ENCODE measurements at regions not wholly inside any gene's neighbourhood (a gene's known extent, or its start where the extent isn't known, plus 50 kb on each side); places are given as distances from the start of the nearest gene placed in this dataset.

DNA sequence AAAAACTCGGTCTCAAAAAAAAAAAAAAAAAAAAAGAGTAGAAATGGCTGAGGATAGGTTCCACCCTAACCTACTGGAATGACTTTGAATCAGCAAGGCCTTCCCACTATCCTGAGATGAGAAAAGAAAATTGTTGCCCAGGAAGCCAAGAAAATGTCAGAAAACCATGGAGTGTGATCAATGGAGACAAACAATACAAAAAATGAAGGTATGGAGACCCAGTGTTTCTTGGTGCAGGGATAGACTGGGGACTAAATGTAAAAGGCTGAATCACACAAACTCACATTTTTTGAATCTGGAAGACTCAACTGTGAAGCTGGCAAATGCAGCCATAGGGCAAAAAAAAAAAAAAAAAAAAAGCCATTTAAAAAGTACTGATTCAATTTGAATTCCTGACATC lies 364.3 kb upstream of the ANKRD30A start:
- H3K9ac ChIP-seq (ENCODE audit: control insufficient read depth, insufficient read depth, low read length): no peak overlapping the region
- ChIA-PET RAD21 (ENCODE audit: unreplicated experiment) (no interaction called here), CTCF (no interaction called here), POLR2A (no interaction called here), SMC1A (ENCODE audit: uncharacterized antibody, unreplicated experiment) (no interaction called here)
- no TSS peak for BruUV-seq (replicated peaks)
- no peak for TF ChIP-seq SIN3A (IDR thresholded peaks at IDR 0.05; ENCODE audit: low read depth, low read length)
- no peak overlapping the region for H2AFZ ChIP-seq (ENCODE audit: control insufficient read depth, low read depth, low read length)
- H3K27me3 ChIP-seq (replicated peaks in 1 of 2; ENCODE audit: control insufficient read depth in 2 of 2, insufficient read depth in 2 of 2, low read length in 1 of 2): no peaks in the 10 kb centered on the region
- ATAC-seq: no peak
- H3K4me2 ChIP-seq (ENCODE audit: control insufficient read depth, insufficient read depth): no peak overlapping the region
- no peak for DNase-seq (ENCODE audit: low read depth, low spot score)
- FAIRE-seq: no peak
- H3K27ac ChIP-seq (ENCODE audit: control insufficient read depth, insufficient read depth): no peak overlapping the region
- H3K36me3 ChIP-seq (ENCODE audit: control insufficient read depth in 2 of 2, insufficient read depth in 2 of 2, low read length in 1 of 2): no peaks in the 10 kb centered on the region
- H4K20me1 ChIP-seq (ENCODE audit: control insufficient read depth, insufficient read depth): no peaks in the 10 kb centered on the region
- H3K4me1 ChIP-seq (ENCODE audit: control insufficient read depth, insufficient read depth, low read length): no peaks in the 10 kb centered on the region
- H3K4me3 ChIP-seq: no peak overlapping the region
- no peaks in the 10 kb centered on the region for H3K79me2 ChIP-seq (ENCODE audit: control insufficient read depth, insufficient read depth, low read length)
- intact Hi-C loops (cut with micrococcal nuclease; ENCODE audit: unreplicated experiment): no loop called here
- no peaks in the 10 kb centered on the region for H3K9me3 ChIP-seq (replicated peaks; ENCODE audit: control insufficient read depth, insufficient read depth, low read length)
- 20% methylated on average over 1 of the region's 1 CpG for WGBS (ENCODE audit: insufficient coverage, insufficient replicate concordance, low lambda C conversion rate, missing lambda C conversion rate)
- in situ Hi-C loops (cut with MboI): no loop called here

- no peaks in the 10 kb centered on the region for H3K79me2 ChIP-seq (ENCODE audit: control insufficient read depth, insufficient read depth, low read length)
- 11% methylated on average over 3 of the region's 3 CpGs for WGBS (ENCODE audit: insufficient coverage, insufficient replicate concordance, low lambda C conversion rate, missing lambda C conversion rate)
- no peak overlapping the region for H3K9ac ChIP-seq (ENCODE audit: control insufficient read depth, insufficient read depth, low read length)
- no peaks in the 10 kb centered on the region for H3K9me3 ChIP-seq (replicated peaks; ENCODE audit: control insufficient read depth, insufficient read depth, low read length)
- H3K4me3 ChIP-seq: no peak overlapping the region
- ChIA-PET SMC1A (ENCODE audit: uncharacterized antibody, unreplicated experiment) (no interaction called here), RAD21 (ENCODE audit: unreplicated experiment) (no interaction called here), CTCF (no interaction called here), POLR2A (no interaction called here)
- no peak for FAIRE-seq
- no peaks in the 10 kb centered on the region for H4K20me1 ChIP-seq (ENCODE audit: control insufficient read depth, insufficient read depth)
- BruUV-seq (replicated peaks): no TSS peak
- no peaks in the 10 kb centered on the region for H3K27me3 ChIP-seq (replicated peaks in 1 of 2; ENCODE audit: control insufficient read depth in 2 of 2, insufficient read depth in 2 of 2, low read length in 1 of 2)
- no peak for ATAC-seq
- in situ Hi-C loops (cut with MboI): no loop called here
- no peaks in the 10 kb centered on the region for H3K36me3 ChIP-seq (ENCODE audit: control insufficient read depth in 2 of 2, insufficient read depth in 2 of 2, low read length in 1 of 2)
- TF ChIP-seq BRCA1 (IDR thresholded peaks at IDR 0.05; ENCODE audit: low read depth, low read length): no peak
- no peak for TF ChIP-seq CREM (IDR thresholded peaks at IDR 0.05; ENCODE audit: low read depth)
- TF ChIP-seq USF2 (IDR thresholded peaks at IDR 0.05; ENCODE audit: borderline replicate concordance, low read depth, low read length): no peak
- TF ChIP-seq CEBPZ (IDR thresholded peaks at IDR 0.05; ENCODE audit: low read depth, low read length): no peak
- no peak for TF ChIP-seq PKNOX1 (IDR thresholded peaks at IDR 0.05)
- no peak for TF ChIP-seq ZSCAN29 (IDR thresholded peaks at IDR 0.05)
- TF ChIP-seq SKIL (IDR thresholded peaks at IDR 0.05; ENCODE audit: low read depth, poor library complexity, severe bottlenecking): no peak
- no peak overlapping the region for H3K4me2 ChIP-seq (ENCODE audit: control insufficient read depth, insufficient read depth)
- DNase-seq (ENCODE audit: low read depth, low spot score): no peak
- no peak overlapping the region for H2AFZ ChIP-seq (ENCODE audit: control insufficient read depth, low read depth, low read length)
- H3K4me1 ChIP-seq (ENCODE audit: control insufficient read depth, insufficient read depth, low read length): no peaks in the 10 kb centered on the region
- intact Hi-C loops (cut with micrococcal nuclease; ENCODE audit: unreplicated experiment): no loop called here
- no peak overlapping the region for H3K27ac ChIP-seq (ENCODE audit: control insufficient read depth, insufficient read depth)
Observed at GRCh38 chr10:36759141-36759805, 366.1 kb upstream of the ANKRD30A start.
